Naive thymus-derived CD8-positive, alpha-beta T cell (primary cell): ENCODE measurements at regions not wholly inside any gene's neighbourhood (a gene's known extent, or its start where the extent isn't known, plus 50 kb on each side); places are given as distances from the start of the nearest gene placed in this dataset.
A peak's percentile ranks its signal among the peaks of the same experiment; 100 is the strongest.
"Not testable (repeated sequence)": the region's sequence is repeated elsewhere in the genome, so short reads cannot be mapped to it uniquely, and the experiment has no call there.

Source experiments
- ATAC-seq, 2 donors: fragments of 150-1000 bp; cut with Tn5 transposase in 1 of 2; sonication (Bioruptor Pico), chemical (Tn5 transposase) in 1 of 2; 1 replicate in 1 of 2; 2 replicates in 1 of 2; pipeline ENCODE4 v1.10.0; 2021; ENCODE audit warnings: mild to moderate bottlenecking in 2 of 2, moderate library complexity in 2 of 2
- POLR2A ChIA-PET: fragments of 350-600 bp; sonication (Branson Sonifier 250); formaldehyde crosslinking; loops from one replicate; lab custom pipeline; 2021; ENCODE audit warnings: antibody characterized with exemption; lab: Charles Lee
- DNase-seq, 10 donors: peaks; one replicate each; pipeline versions ENCODE4 v3.0.0 to v3.0.0-alpha.2; 2020 to 2022
- H3K27ac Mint-ChIP-seq, 10 donors: one replicate each; pipeline ENCODE4 v1.8.0; 2020 to 2022; ENCODE audit warnings: mild to moderate bottlenecking in 10 of 10, mixed read lengths in 10 of 10, moderate library complexity in 4 of 10, inconsistent platforms in 1 of 10
- H3K27me3 Mint-ChIP-seq, 5 donors: one replicate each; pipeline ENCODE4 v1.8.0; 2021 to 2022; ENCODE audit warnings: mixed read lengths in 5 of 5
- H3K36me3 Mint-ChIP-seq, 3 donors: one replicate each; pipeline ENCODE4 v1.8.0; 2020 to 2022; ENCODE audit warnings: mixed read lengths in 3 of 3, mild to moderate bottlenecking in 2 of 3, inconsistent platforms in 1 of 3
- H3K4me1 Mint-ChIP-seq, 4 donors: one replicate each; pipeline ENCODE4 v1.8.0; 2021 to 2022; ENCODE audit warnings: mixed read lengths in 4 of 4
- H3K4me3 Mint-ChIP-seq, 10 donors: one replicate each; pipeline ENCODE4 v1.8.0; 2020 to 2022; ENCODE audit warnings: mild to moderate bottlenecking in 10 of 10, mixed read lengths in 10 of 10, moderate library complexity in 6 of 10, inconsistent platforms in 1 of 10
- H3K9me3 Mint-ChIP-seq, 9 donors: one replicate each; pipeline ENCODE4 v1.8.0; 2020 to 2022; ENCODE audit warnings: mixed read lengths in 9 of 9, mild to moderate bottlenecking in 3 of 9, inconsistent platforms in 1 of 9, moderate library complexity in 1 of 9

DNA sequence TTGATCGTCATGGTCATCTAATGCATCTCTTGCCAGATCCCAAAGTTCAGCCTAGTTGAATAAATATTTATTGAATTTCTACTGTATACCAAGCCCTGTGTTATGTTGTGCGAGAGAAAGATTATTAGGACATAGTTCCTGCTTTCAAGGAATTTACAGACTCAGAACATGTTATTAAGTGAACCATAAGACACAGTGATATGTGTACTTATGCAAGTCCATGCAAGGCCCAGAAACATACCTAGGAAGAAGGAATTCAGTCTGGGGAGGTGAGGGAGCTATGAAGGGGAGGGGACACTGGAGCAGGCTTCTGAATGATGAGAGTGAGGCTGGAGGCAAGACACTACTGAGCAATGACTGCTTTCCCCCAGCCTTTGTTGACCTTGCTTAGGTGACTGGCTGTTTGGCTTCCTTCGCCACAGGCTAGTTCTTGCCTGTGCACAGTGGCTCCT is 81.4 kb downstream of the ACAA2 start:
- H3K9me3 Mint-ChIP-seq: no peaks in the 10 kb centered on the region
- ATAC-seq (no peak), DNase-seq (no peak)
- POLR2A ChIA-PET: no interaction called here
- no peak overlapping the region for H3K4me3 Mint-ChIP-seq
- H3K27me3 Mint-ChIP-seq: peaks cover 0 to 8% (median 5%) of the 10 kb centered on the region in 5 donors
- no peak overlapping the region for H3K27ac Mint-ChIP-seq
- no peaks in the 10 kb centered on the region for H3K36me3 Mint-ChIP-seq
- H3K4me1 Mint-ChIP-seq: no peaks in the 10 kb centered on the region

DNA sequence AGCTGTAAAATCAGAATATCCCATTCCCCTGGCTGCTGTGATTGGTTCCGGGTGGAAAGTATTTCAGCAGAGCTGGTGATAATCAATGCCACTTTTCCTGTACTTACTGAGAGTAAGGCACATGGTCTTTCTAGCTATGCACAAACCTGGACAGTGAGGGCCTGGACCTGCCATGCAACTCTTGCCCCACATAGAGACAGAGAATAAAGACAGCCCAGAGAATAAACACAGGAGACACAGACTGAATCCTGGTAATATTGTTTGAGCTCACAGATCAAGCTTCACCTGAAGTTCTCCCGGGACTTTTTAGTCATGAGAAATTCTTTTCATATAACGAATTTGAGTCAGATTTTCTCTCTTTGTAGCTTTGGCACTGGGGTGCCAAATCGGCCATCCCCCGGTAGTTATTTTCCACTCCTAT is 81.9 kb downstream of the ACAA2 start:
- Mint-ChIP-seq H3K27me3 (peaks cover 0 to 5% (median 3%) of the 10 kb centered on the region in 5 donors), H3K27ac (no peak overlapping the region), H3K36me3 (no peaks in the 10 kb centered on the region), H3K4me1 (no peaks in the 10 kb centered on the region), H3K4me3 (no peak overlapping the region), H3K9me3 (no peaks in the 10 kb centered on the region)
- DNase-seq: no peak
- POLR2A ChIA-PET: no interaction called here
- ATAC-seq: no peak

DNA sequence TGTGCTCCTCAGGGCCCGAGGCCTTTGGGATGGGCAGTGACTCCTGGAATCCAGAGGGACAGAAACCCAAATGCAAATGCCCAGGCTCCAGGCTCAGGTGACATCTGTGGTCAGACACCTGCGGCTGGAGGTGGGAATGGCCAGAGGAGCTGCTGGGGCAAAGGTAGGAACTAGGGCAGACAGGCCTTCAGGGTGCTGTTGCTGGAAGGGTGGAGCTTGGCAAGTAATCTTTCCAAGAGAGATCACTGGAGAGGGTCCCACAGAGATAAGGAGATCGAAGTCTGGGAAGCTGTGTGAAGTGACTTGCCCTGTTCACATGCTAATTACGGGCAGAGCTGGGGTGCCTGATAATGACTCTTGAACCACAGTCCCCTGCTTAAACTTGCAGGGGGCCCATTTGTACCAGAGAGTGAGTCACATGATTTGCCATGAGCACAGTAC is 82.4 kb downstream of the ACAA2 start:
- Mint-ChIP-seq H3K4me1 (no peaks in the 10 kb centered on the region), H3K9me3 (no peaks in the 10 kb centered on the region), H3K27me3 (peaks cover 0 to 3% (median 1%) of the 10 kb centered on the region in 5 donors), H3K36me3 (no peaks in the 10 kb centered on the region), H3K4me3 (no peak overlapping the region), H3K27ac (no peak overlapping the region)
- no peak for DNase-seq
- POLR2A ChIA-PET: no interaction called here
- no peak for ATAC-seq

DNA sequence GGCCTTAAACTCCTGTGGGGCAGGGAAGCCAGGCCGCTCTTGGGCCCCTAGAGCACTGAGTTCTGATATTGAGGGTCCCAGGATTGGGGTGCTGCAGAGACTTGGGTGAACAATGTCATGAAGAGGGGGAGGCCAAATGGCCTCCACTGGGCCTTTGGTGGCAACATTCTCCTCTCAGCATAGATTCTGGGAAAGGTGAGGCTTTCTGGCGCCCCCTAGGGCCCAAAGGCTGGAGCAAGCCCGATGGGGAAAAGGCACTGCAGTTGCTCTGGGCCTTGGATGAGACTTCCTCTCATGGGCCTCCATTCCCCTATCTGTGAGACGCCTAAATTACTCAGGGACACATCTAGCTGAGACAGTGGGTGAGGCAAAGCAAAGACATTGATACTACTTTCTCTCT is 84.8 kb downstream of the ACAA2 start:
- Mint-ChIP-seq H3K36me3 (no peaks in the 10 kb centered on the region), H3K27ac (no peak overlapping the region), H3K4me1 (peaks cover under 1 to 6% (median 5%) of the 10 kb centered on the region in 4 donors), H3K4me3 (no peak overlapping the region), H3K9me3 (no peaks in the 10 kb centered on the region), H3K27me3 (peaks cover 0 to 8% (median 7%) of the 10 kb centered on the region in 5 donors)
- POLR2A ChIA-PET: no interaction called here
- DNase-seq (no peak), ATAC-seq (no peak)

DNA sequence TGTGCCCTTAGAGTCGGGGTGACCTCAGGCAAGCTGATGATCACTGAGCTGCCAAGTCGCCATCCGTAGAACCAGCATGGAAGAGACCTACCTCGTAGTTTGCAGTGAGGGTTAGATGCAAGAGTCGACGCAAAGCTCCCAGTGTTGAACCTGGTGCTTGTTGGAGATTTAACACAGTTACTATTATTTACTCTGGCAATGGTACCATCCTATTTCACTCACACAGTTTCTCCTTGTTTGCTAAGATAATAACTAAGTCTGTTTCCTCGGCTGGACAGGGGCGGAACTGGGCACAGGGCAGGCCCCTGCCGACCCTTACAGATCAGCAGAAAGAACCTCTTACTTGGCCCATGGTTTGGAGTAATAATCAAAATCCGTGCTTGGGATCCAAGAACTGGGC is 85.5 kb downstream of the ACAA2 start:
- DNase-seq (no peak), ATAC-seq (no peak)
- Mint-ChIP-seq H3K36me3 (no peaks in the 10 kb centered on the region), H3K27ac (no peak overlapping the region), H3K4me3 (no peak overlapping the region), H3K4me1 (peaks cover 2 to 9% (median 7%) of the 10 kb centered on the region in 4 donors), H3K9me3 (no peaks in the 10 kb centered on the region), H3K27me3 (peaks cover 0 to 12% (median 10%) of the 10 kb centered on the region in 5 donors)
- POLR2A ChIA-PET: no interaction called here

DNA sequence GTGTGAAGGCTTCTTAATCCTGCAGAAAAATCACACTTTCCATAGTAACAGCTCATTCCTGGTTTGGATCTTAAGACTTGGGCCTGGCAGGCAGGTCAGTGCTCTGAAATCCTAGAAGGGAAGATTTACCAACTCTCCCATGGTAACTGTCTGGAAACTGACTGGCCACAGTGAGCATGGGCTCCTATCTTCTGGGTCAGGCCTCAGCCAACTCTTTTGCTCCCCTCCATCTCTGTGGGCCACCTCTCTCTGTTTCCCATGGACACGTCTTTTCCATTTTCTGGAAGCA is 86.7 kb downstream of the ACAA2 start:
- peak overlapping the region in 1 of 10 donors; percentile 54 for H3K27ac Mint-ChIP-seq
- no peaks in the 10 kb centered on the region for H3K36me3 Mint-ChIP-seq
- H3K4me3 Mint-ChIP-seq: no peak overlapping the region
- DNase-seq: no peak
- H3K9me3 Mint-ChIP-seq: no peaks in the 10 kb centered on the region
- H3K27me3 Mint-ChIP-seq: peaks cover 2 to 16% (median 12%) of the 10 kb centered on the region in 5 donors
- ATAC-seq: no peak
- POLR2A ChIA-PET: no interaction called here
- peaks cover 2 to 9% (median 7%) of the 10 kb centered on the region in 4 donors for H3K4me1 Mint-ChIP-seq

DNA sequence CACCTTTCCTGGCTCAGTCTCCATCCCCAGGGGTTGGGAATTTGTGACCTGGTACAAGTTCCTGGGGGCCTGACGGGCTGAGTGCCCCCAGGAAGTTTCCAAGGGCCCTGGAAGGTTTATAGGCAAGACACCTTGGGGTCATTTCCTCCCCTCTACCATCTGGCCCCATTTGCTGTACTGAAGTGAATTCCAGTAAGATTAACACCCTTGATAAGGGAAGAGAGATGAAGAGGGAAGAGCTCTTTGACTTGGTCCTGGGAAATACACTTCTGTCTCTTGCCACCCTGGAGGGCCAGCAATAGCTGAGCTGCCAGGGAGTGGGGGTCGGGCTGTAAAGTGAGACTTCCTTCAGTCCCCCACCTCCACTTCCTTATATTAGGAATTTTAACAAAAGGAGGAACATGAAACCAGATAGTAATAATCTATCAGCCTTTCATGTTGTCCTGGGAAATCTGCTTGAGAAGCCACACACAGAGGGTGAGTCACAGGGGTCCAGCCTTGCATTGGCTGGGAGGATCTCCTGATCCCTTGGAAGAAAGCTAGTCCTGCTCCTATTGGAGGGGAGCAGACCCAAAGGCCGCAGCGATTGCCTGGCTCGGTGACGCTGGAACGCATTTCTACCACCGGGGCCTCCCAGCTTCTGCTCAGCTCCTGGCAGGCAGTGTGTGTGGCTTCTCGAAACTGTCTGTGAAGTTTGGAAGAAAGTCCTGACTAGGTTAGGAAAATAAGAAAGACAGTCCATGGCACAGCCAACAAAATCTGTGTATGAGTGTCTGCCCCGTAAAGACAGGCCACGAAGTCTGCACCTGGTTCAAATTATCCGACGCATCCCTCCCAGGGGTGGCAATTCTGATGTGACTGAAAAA is 87.3 kb downstream of the ACAA2 start:
- peaks cover 2 to 9% (median 7%) of the 10 kb centered on the region in 4 donors for H3K4me1 Mint-ChIP-seq
- H3K9me3 Mint-ChIP-seq: no peaks in the 10 kb centered on the region
- H3K4me3 Mint-ChIP-seq: no peak overlapping the region
- no peaks in the 10 kb centered on the region for H3K36me3 Mint-ChIP-seq
- H3K27ac Mint-ChIP-seq: no peak overlapping the region
- ATAC-seq: no peak
- H3K27me3 Mint-ChIP-seq: peaks cover 2 to 16% (median 12%) of the 10 kb centered on the region in 5 donors
- DNase-seq: no peak
- POLR2A ChIA-PET: no interaction called here

DNA sequence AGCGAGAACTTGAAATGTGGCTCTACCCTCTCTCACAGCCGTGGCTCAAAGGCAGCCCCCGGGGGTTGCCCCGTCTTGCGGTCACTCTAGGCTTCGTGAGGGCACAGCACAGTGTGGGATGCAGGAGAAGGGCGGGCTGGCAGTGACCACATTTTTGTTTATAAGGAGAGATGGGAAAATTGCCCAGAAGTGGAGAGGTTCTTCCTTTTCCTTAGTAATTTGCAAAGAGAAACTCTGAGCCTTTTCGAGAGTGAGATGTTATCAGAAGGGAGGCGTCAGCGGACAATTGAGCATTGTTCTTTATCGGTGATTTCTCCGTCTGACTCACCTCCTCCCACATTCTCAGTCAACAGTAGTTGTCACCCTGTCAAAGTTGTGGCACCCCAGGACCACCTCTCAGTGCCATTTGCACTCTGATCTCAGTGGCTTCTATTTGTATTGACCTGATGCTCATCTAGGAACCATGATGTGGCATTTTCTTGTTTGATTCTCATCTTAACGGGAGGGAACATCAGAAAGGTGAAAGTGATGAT is 89.6 kb downstream of the ACAA2 start:
- no peaks in the 10 kb centered on the region for H3K9me3 Mint-ChIP-seq
- H3K4me3 Mint-ChIP-seq: peak overlapping the region in 2 of 10 donors; percentile 9 to 36
- H3K36me3 Mint-ChIP-seq: no peaks in the 10 kb centered on the region
- DNase-seq (no peak), ATAC-seq (no peak)
- POLR2A ChIA-PET: no interaction called here
- H3K4me1 Mint-ChIP-seq: peaks cover 2 to 9% (median 7%) of the 10 kb centered on the region in 4 donors
- H3K27me3 Mint-ChIP-seq: peaks cover 2 to 18% (median 12%) of the 10 kb centered on the region in 5 donors
- H3K27ac Mint-ChIP-seq: no peak overlapping the region

DNA sequence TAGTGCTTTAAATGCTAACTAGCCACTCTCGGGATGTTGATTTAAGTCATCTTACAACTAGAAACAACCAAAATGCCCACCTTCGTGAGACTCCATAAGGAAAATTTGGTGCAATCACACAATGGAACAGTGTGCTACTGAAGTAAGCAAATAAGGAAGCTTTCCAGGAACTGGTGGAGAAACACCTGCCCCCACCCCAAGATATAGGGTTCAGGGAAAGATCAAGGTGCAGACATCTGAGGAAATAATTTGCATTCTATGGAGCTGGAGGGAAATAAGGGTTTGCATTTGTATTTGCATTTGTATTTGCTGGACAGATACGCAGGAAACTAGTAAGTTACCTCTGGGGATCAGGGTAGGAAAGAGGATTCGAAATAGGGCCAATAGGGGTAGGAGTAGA is 90.9 kb downstream of the ACAA2 start:
- H3K27ac Mint-ChIP-seq: no peak overlapping the region
- H3K36me3 Mint-ChIP-seq: no peaks in the 10 kb centered on the region
- H3K4me3 Mint-ChIP-seq: no peak overlapping the region
- peaks cover 2 to 9% (median 7%) of the 10 kb centered on the region in 4 donors for H3K4me1 Mint-ChIP-seq
- H3K9me3 Mint-ChIP-seq: peaks cover 0 to 4% (median 0%) of the 10 kb centered on the region in 9 donors
- POLR2A ChIA-PET: interaction anchor here (0.5 kb wide), 1 partner anchor 89 kb away, joined by 6 read pairs; no protein-coding TSS in a partner anchor
- H3K27me3 Mint-ChIP-seq: peaks cover 5 to 24% (median 19%) of the 10 kb centered on the region in 5 donors
- ATAC-seq (no peak), DNase-seq (no peak)

DNA sequence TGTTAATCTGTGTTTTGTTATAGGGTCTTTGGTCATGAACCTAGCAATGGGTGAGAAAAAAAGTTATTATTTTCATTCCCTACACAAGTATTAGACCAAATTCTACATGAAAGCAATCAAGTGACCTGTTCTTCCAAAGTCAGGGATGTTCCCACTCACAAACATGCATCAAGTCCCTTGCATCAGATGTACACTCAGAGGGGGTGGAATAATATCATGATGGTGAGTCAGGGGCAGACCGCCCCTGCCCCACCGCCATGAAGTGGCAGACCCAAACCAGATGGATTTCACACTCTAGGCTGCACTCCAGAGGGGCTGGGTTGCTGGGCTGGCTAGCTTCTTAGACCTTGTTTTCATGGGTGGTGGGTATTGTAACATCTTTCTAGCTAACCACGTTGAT is 91.4 kb downstream of the ACAA2 start:
- ATAC-seq: no peak
- no peak overlapping the region for H3K4me3 Mint-ChIP-seq
- H3K36me3 Mint-ChIP-seq: no peaks in the 10 kb centered on the region
- H3K27ac Mint-ChIP-seq: no peak overlapping the region
- peaks cover 2 to 9% (median 7%) of the 10 kb centered on the region in 4 donors for H3K4me1 Mint-ChIP-seq
- peaks cover 0 to 4% (median 0%) of the 10 kb centered on the region in 9 donors for H3K9me3 Mint-ChIP-seq
- DNase-seq: no peak
- POLR2A ChIA-PET: no interaction called here
- H3K27me3 Mint-ChIP-seq: peaks cover 5 to 26% (median 19%) of the 10 kb centered on the region in 5 donors

DNA sequence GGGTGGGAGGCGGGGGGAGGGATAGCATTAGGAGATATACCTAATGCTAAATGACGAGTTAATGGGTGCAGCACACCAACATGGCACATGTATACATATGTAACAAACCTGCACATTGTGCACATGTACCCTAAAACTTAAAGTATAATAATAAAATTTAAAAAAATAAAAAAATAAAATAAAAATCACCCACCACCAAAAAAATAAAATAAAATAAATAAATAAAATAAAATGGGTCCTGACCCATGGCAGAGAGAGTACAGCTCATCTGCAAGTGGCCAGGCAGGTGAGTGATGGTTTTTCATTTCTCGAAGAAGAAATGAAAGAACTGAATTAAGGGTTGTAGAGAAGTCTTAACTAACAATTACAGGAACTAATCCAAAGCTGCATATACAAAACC is 92.4 kb downstream of the ACAA2 start:
- ATAC-seq, H3K9me3 Mint-ChIP-seq, H3K4me1 Mint-ChIP-seq, DNase-seq, H3K36me3 Mint-ChIP-seq, H3K27ac Mint-ChIP-seq, H3K4me3 Mint-ChIP-seq, POLR2A ChIA-PET: not testable (repeated sequence)
- peaks cover 5 to 25% (median 18%) of the 10 kb centered on the region in 5 donors for H3K27me3 Mint-ChIP-seq

DNA sequence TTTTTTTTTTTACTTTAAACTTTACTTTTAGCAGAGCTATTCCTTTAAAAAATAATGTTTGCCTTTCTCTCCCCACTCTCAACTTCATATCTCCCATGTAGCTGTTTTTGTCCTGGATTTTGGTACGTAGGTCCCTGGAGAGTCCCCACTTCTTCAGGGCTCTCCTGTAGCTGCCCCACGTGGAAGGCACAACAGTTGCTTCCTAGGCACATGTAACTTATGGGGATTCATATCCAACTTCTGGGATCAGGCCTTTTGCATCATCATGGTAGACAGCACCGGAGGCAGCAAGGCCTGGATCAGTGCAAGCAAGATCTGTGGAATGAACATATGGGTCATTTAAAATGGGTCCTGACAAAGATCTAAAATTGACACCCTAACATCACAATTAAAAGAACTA is 95.7 kb downstream of the ACAA2 start:
- Mint-ChIP-seq H3K27me3 (peaks cover 6 to 24% (median 15%) of the 10 kb centered on the region in 5 donors), H3K27ac (no peak overlapping the region), H3K4me3 (no peak overlapping the region), H3K36me3 (peaks cover 0 to 2% (median 0%) of the 10 kb centered on the region in 3 donors), H3K4me1 (no peaks in the 10 kb centered on the region), H3K9me3 (peaks cover 0 to 12% (median 3%) of the 10 kb centered on the region in 9 donors)
- POLR2A ChIA-PET: no interaction called here
- no peak for ATAC-seq
- DNase-seq: no peak

DNA sequence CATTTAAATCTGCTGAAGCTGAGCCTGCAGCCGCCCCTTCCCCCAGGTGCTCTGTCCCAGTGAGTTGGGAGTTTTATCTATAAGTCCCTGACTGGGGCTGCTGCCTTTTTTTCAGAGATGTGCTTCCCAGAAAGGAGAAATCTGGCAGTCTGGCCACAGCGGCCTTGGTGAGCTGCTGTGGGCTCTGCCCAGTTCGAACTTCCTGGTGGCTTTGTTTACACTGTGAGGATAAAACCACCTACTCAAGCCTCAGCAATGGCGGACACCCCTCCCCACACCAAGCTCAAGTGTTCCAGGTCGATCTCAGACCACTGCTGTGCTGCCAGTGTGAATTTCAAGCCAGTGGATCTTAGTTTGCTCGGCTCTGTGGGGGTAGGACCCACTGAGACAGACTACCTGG is 97.3 kb downstream of the ACAA2 start:
- ATAC-seq (no peak), DNase-seq (no peak)
- H3K4me3 Mint-ChIP-seq: no peak overlapping the region
- peaks cover 0 to 12% (median 3%) of the 10 kb centered on the region in 9 donors for H3K9me3 Mint-ChIP-seq
- H3K27ac Mint-ChIP-seq: no peak overlapping the region
- H3K4me1 Mint-ChIP-seq: no peaks in the 10 kb centered on the region
- H3K36me3 Mint-ChIP-seq: peaks cover 0 to 2% (median 0%) of the 10 kb centered on the region in 3 donors
- peaks cover 6 to 22% (median 11%) of the 10 kb centered on the region in 5 donors for H3K27me3 Mint-ChIP-seq
- POLR2A ChIA-PET: no interaction called here
